ENCODE measurements at regions not wholly inside any gene's neighbourhood (a gene's known extent, or its start where the extent isn't known, plus 50 kb on each side); places are given as distances from the start of the nearest gene placed in this dataset.

DNA sequence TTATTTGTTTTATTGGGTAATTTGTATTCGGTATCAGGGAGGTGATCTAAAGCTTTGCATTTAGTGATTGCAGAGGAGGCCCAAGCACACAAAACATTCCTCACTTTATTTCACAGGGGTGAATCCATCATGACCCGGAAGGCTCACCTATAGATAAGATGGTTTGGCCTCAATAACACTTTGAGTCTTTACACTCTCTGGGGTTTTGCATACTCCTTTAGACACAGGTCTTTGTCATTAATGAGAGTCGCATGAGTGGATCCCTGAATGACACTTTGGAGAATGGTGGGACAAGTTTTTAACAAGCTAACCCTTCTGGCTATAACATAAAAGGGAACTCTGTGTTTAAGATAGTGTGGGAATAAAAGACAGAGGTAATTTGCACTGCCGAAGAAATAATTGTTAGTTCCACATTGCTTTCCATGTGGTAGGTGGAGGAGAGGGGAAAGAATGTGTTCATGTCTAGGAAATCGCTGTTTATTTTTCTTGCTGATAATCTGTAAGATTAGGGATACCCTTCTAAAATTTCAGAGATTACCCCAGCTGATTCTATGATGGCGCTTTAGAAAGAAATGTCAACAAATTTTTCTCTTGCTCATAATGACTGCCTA lies 455.8 kb downstream of the TFEC start:
- TF ChIP-seq EZH2 (IDR thresholded peaks at IDR 0.05; ENCODE audit: borderline replicate concordance, insufficient read depth, low read depth, low read length, poor library complexity, severe bottlenecking): no peak
- TF ChIP-seq, protein P1, sequence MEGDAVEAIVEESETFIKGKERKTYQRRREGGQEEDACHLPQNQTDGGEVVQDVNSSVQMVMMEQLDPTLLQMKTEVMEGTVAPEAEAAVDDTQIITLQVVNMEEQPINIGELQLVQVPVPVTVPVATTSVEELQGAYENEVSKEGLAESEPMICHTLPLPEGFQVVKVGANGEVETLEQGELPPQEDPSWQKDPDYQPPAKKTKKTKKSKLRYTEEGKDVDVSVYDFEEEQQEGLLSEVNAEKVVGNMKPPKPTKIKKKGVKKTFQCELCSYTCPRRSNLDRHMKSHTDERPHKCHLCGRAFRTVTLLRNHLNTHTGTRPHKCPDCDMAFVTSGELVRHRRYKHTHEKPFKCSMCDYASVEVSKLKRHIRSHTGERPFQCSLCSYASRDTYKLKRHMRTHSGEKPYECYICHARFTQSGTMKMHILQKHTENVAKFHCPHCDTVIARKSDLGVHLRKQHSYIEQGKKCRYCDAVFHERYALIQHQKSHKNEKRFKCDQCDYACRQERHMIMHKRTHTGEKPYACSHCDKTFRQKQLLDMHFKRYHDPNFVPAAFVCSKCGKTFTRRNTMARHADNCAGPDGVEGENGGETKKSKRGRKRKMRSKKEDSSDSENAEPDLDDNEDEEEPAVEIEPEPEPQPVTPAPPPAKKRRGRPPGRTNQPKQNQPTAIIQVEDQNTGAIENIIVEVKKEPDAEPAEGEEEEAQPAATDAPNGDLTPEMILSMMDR (IDR thresholded peaks at IDR 0.05): no peak
